Esophagus squamous epithelium (tissue), 5 donors: ENCODE measurements at regions not wholly inside any gene's neighbourhood (a gene's known extent, or its start where the extent isn't known, plus 50 kb on each side); places are given as distances from the start of the nearest gene placed in this dataset.
A peak's percentile ranks its signal among the peaks of the same experiment; 100 is the strongest.

Experiments used
- DNase-seq: peaks from one replicate; lab custom pipeline; 2025; lab: John Stamatoyannopoulos, UW
- H3K27ac ChIP-seq, 4 donors: fragments of 200-600 bp; sonication (generic); one replicate each; pipeline ENCODE4 v1.5.1; 2016 to 2019; ENCODE audit warnings: mild to moderate bottlenecking in 1 of 4
- H3K27me3 ChIP-seq, 4 donors: fragments of 200-600 bp; sonication (generic); 1 replicate in 3 of 4; 2 replicates in 1 of 4; pipeline versions ENCODE4 v1.5.1 to v1.6.0; 2017 to 2021; ENCODE audit warnings: antibody characterized with exemption in 1 of 4
- H3K36me3 ChIP-seq, 3 donors: fragments of 200-600 bp; sonication (generic); one replicate each; pipeline ENCODE4 v1.5.1; 2016 to 2019
- H3K4me1 ChIP-seq, 3 donors: fragments of 200-600 bp; sonication (generic); one replicate each; pipeline ENCODE4 v1.5.1; 2017 to 2019
- H3K4me3 ChIP-seq, 4 donors: fragments of 200-600 bp; sonication (generic); 1 replicate in 3 of 4; 2 replicates in 1 of 4; pipeline ENCODE4 v1.5.1; 2016 to 2019; ENCODE audit warnings: mild to moderate bottlenecking in 2 of 4, moderate library complexity in 1 of 4
- H3K9me3 ChIP-seq, 3 donors: fragments of 200-600 bp; sonication (generic); one replicate each; pipeline ENCODE4 v1.5.1; 2016 to 2019
- CTCF ChIP-seq, 6 experiments: fragments of 450-650 bp in 4 of 6; fragments of 200-600 bp in 2 of 6; sonication (generic) in 2 of 6; IDR thresholded peaks; one replicate each; pipeline ENCODE4 v1.5.1; 2016 to 2019; ENCODE audit warnings: antibody characterized with exemption in 6 of 6, mild to moderate bottlenecking in 4 of 6, moderate library complexity in 4 of 6
- POLR2A ChIP-seq, 4 donors: fragments of 450-650 bp; IDR thresholded peaks; one replicate each; pipeline ENCODE4 v1.6.1; 2017; ENCODE audit warnings: antibody characterized with exemption in 4 of 4, mild to moderate bottlenecking in 4 of 4, moderate library complexity in 3 of 4
- WGBS, 2 donors: methylation state at CpG; one replicate each; pipeline ENCODE4 v1.1.5; 2018; 5-methylcytosine and 5-hydroxymethylcytosine counted together
- intact Hi-C: fragments of 100-400 bp; cut with DNase I; formaldehyde crosslinking; loops from one replicate; pipeline ENCODE4 v1.15.0; 2022
- donor health status: DM: yes; HTN: yes; CAD: no.

- no peaks in the 10 kb centered on the region for H3K36me3 ChIP-seq
- WGBS, 2 donors: 44 to 65% methylated on average over 2 to 3 of the region's 3 CpGs
- H3K4me3 ChIP-seq: no peak overlapping the region
- no peak for DNase-seq
- intact Hi-C loops: no loop called here
- H3K27me3 ChIP-seq: peaks cover 0 to 88% (median 0%) of the 10 kb centered on the region in 4 donors
- TF ChIP-seq CTCF (IDR thresholded peaks at IDR 0.05): no peak
- no peak for TF ChIP-seq POLR2A (IDR thresholded peaks at IDR 0.05)
- no peaks in the 10 kb centered on the region for H3K9me3 ChIP-seq
- peaks cover 19 to 35% (median 25%) of the 10 kb centered on the region in 3 donors for H3K4me1 ChIP-seq
- peak overlapping the region; percentile 7 to 78 (median 60) for H3K27ac ChIP-seq
Measured at GRCh38 chr1:30819244-30819571, 61.6 kb upstream of the LAPTM5 start.

- H3K4me3 ChIP-seq: no peak overlapping the region
- WGBS, 2 donors: 61 to 64% methylated on average over 10 of the region's 10 CpGs
- H3K36me3 ChIP-seq: no peaks in the 10 kb centered on the region
- peak overlapping the region; percentile 7 to 78 (median 64) for H3K27ac ChIP-seq
- peaks cover 16 to 30% (median 22%) of the 10 kb centered on the region in 3 donors for H3K4me1 ChIP-seq
- H3K27me3 ChIP-seq: peaks cover 0 to 91% (median 0%) of the 10 kb centered on the region in 4 donors
- intact Hi-C loops: no loop called here
- DNase-seq: no peak
- H3K9me3 ChIP-seq: no peaks in the 10 kb centered on the region
- TF ChIP-seq CTCF (IDR thresholded peaks at IDR 0.05) (no peak), POLR2A (IDR thresholded peaks at IDR 0.05) (no peak)
Measured at GRCh38 chr1:30818568-30819243, 61.1 kb upstream of the LAPTM5 start.

GRCh38 chr1:30817548-30817947 lies 60.0 kb upstream of the LAPTM5 start:
- Histone ChIP-seq H3K4me3 (no peak overlapping the region), H3K27ac (peak overlapping the region in 3 of 4 donors; percentile 46 to 58 (median 49)), H3K9me3 (no peaks in the 10 kb centered on the region), H3K27me3 (peaks cover 0 to 91% (median 0%) of the 10 kb centered on the region in 4 donors), H3K4me1 (peaks cover 8 to 19% (median 11%) of the 10 kb centered on the region in 3 donors), H3K36me3 (no peaks in the 10 kb centered on the region)
- TF ChIP-seq CTCF (IDR thresholded peaks at IDR 0.05) (no peak), POLR2A (IDR thresholded peaks at IDR 0.05) (no peak)
- WGBS, 2 donors: 71 to 90% methylated on average over 2 to 3 of the region's 3 CpGs
- intact Hi-C loops: no loop called here
- DNase-seq: no peak

- 71 to 80% methylated on average over 1 of the region's 5 CpGs for WGBS, 2 donors
Measured at GRCh38 chr1:30817077-30817438, 59.5 kb upstream of the LAPTM5 start.

GRCh38 chr1:30816211-30817076 lies 58.9 kb upstream of the LAPTM5 start:
- DNase-seq: no peak
- H3K27ac ChIP-seq: peak overlapping the region in 3 of 4 donors; percentile 46 to 81 (median 58)
- TF ChIP-seq POLR2A (IDR thresholded peaks at IDR 0.05): no peak
- TF ChIP-seq CTCF (IDR thresholded peaks at IDR 0.05): no peak
- H3K27me3 ChIP-seq: peaks cover 0 to 93% (median 0%) of the 10 kb centered on the region in 4 donors
- WGBS, 2 donors: 20 to 22% methylated on average over 9 to 12 of the region's 18 CpGs
- no peak overlapping the region for H3K4me3 ChIP-seq
- intact Hi-C loops: no loop called here
- H3K36me3 ChIP-seq: no peaks in the 10 kb centered on the region
- H3K9me3 ChIP-seq: no peaks in the 10 kb centered on the region
- peaks cover 8 to 17% (median 11%) of the 10 kb centered on the region in 3 donors for H3K4me1 ChIP-seq

More at GRCh38 chr1:30817077-30817438, 59.5 kb upstream of the LAPTM5 start:
- H3K4me1 ChIP-seq: peaks cover 8 to 17% (median 11%) of the 10 kb centered on the region in 3 donors
- no peaks in the 10 kb centered on the region for H3K36me3 ChIP-seq
- peaks cover 0 to 91% (median 0%) of the 10 kb centered on the region in 4 donors for H3K27me3 ChIP-seq
- no peaks in the 10 kb centered on the region for H3K9me3 ChIP-seq
- no peak for DNase-seq
- peak overlapping the region in 3 of 4 donors; percentile 46 to 81 (median 58) for H3K27ac ChIP-seq
- no peak overlapping the region for H3K4me3 ChIP-seq
- TF ChIP-seq POLR2A (IDR thresholded peaks at IDR 0.05): no peak
- intact Hi-C loops: no loop called here
